ENCODE measurements at regions not wholly inside any gene's neighbourhood (a gene's known extent, or its start where the extent isn't known, plus 50 kb on each side); places are given as distances from the start of the nearest gene placed in this dataset.

- Histone ChIP-seq H3K9ac (ENCODE audit: low read depth, low read length) (no peak overlapping the region), H3K36me3 (ENCODE audit: control insufficient read depth, insufficient read depth, low read length) (no peaks in the 10 kb centered on the region), H3K27me3 (ENCODE audit: control insufficient read depth, insufficient read depth, low read length) (no peaks in the 10 kb centered on the region), H3K4me1 (ENCODE audit: control insufficient read depth, insufficient read depth, low read length) (peaks cover 2% of the 10 kb centered on the region), H3K9me3 (ENCODE audit: control insufficient read depth, insufficient read depth, low read length) (no peaks in the 10 kb centered on the region), H3K4me3 (ENCODE audit: low read depth, low read length) (no peak overlapping the region)
These were observed 92.7 kb upstream of the TRIM2 start for GRCh38 chr4:153111426-153112040.

- Histone ChIP-seq H3K27me3 (ENCODE audit: control insufficient read depth, insufficient read depth, low read length) (no peaks in the 10 kb centered on the region), H3K9ac (ENCODE audit: low read depth, low read length) (no peak overlapping the region), H3K36me3 (ENCODE audit: control insufficient read depth, insufficient read depth, low read length) (no peaks in the 10 kb centered on the region), H3K4me1 (ENCODE audit: control insufficient read depth, insufficient read depth, low read length) (peaks cover 2% of the 10 kb centered on the region), H3K4me3 (ENCODE audit: low read depth, low read length) (no peak overlapping the region), H3K9me3 (ENCODE audit: control insufficient read depth, insufficient read depth, low read length) (no peaks in the 10 kb centered on the region)
These were observed 92.2 kb upstream of the TRIM2 start for GRCh38 chr4:153112041-153112441.

- H3K4me1 ChIP-seq (ENCODE audit: control insufficient read depth, insufficient read depth, low read length): no peaks in the 10 kb centered on the region
- no peak overlapping the region for H3K9ac ChIP-seq (ENCODE audit: low read depth, low read length)
- H3K27me3 ChIP-seq (ENCODE audit: control insufficient read depth, insufficient read depth, low read length): no peaks in the 10 kb centered on the region
- no peaks in the 10 kb centered on the region for H3K36me3 ChIP-seq (ENCODE audit: control insufficient read depth, insufficient read depth, low read length)
- no peak overlapping the region for H3K4me3 ChIP-seq (ENCODE audit: low read depth, low read length)
- H3K9me3 ChIP-seq (ENCODE audit: control insufficient read depth, insufficient read depth, low read length): no peaks in the 10 kb centered on the region
These were observed 91.0 kb upstream of the TRIM2 start for GRCh38 chr4:153113061-153113837.

GRCh38 chr4:153113838-153114105 is 90.5 kb upstream of the TRIM2 start:
- Histone ChIP-seq H3K9ac (ENCODE audit: low read depth, low read length) (no peak overlapping the region), H3K36me3 (ENCODE audit: control insufficient read depth, insufficient read depth, low read length) (no peaks in the 10 kb centered on the region), H3K4me3 (ENCODE audit: low read depth, low read length) (no peak overlapping the region), H3K9me3 (ENCODE audit: control insufficient read depth, insufficient read depth, low read length) (no peaks in the 10 kb centered on the region), H3K27me3 (ENCODE audit: control insufficient read depth, insufficient read depth, low read length) (no peaks in the 10 kb centered on the region), H3K4me1 (ENCODE audit: control insufficient read depth, insufficient read depth, low read length) (no peaks in the 10 kb centered on the region)

DNA sequence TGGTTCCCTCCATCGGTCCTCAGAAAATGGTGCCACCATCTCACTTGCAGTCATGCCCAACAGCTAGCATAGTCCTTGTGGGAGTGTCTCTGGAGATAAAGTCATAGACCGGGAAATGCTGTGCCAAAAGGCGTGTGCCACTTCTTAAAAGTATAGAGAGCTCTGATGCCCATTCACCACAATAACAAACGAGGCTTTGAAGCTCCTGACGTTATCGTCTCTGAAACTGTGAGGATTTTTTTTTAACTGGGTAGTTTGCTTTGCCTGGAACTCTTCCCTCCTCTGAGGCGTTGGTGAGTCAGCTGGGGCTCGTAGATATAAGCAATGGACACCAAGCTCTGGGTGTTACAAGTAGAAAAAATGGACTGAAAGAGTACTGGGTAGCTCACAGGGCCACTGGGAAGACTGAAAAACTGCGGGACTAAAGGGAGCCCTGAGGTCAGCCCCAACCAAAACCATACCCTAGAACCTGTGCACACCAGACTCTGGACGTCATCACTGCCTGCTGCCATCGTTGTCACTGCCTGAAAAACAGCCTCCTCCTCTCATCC is 89.4 kb upstream of the TRIM2 start:
- Histone ChIP-seq H3K9ac (ENCODE audit: low read depth, low read length) (no peak overlapping the region), H3K4me3 (ENCODE audit: low read depth, low read length) (no peak overlapping the region), H3K27me3 (ENCODE audit: control insufficient read depth, insufficient read depth, low read length) (no peaks in the 10 kb centered on the region), H3K4me1 (ENCODE audit: control insufficient read depth, insufficient read depth, low read length) (no peaks in the 10 kb centered on the region), H3K9me3 (ENCODE audit: control insufficient read depth, insufficient read depth, low read length) (no peaks in the 10 kb centered on the region), H3K36me3 (ENCODE audit: control insufficient read depth, insufficient read depth, low read length) (no peaks in the 10 kb centered on the region)

GRCh38 chr4:153115322-153116290 is 88.6 kb upstream of the TRIM2 start:
- no peak overlapping the region for H3K9ac ChIP-seq (ENCODE audit: low read depth, low read length)
- H3K4me3 ChIP-seq (ENCODE audit: low read depth, low read length): no peak overlapping the region

DNA sequence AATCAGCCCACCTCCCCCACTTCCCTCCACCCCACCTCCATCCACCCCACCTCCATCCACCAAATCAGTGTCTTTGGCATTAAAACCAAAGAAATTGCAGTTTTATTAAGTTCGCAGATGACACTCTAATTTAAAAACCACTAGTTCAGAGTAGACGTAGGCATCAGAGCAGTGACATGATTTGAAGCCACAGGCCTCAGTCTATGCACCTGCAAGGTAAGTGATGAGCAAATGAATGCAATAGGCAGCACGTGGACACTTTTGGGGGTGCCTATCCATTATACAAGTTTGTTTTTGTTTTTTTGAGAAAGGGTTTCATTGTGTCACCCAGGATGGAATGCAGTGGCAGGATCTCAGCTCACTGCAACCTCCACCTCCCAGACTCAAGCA is 88.0 kb upstream of the TRIM2 start:
- Histone ChIP-seq H3K27me3 (ENCODE audit: control insufficient read depth, insufficient read depth, low read length) (no peaks in the 10 kb centered on the region), H3K36me3 (ENCODE audit: control insufficient read depth, insufficient read depth, low read length) (no peaks in the 10 kb centered on the region), H3K9me3 (ENCODE audit: control insufficient read depth, insufficient read depth, low read length) (no peaks in the 10 kb centered on the region), H3K4me3 (ENCODE audit: low read depth, low read length) (no peak overlapping the region), H3K4me1 (ENCODE audit: control insufficient read depth, insufficient read depth, low read length) (no peaks in the 10 kb centered on the region), H3K9ac (ENCODE audit: low read depth, low read length) (no peak overlapping the region)

More at GRCh38 chr4:153115322-153116290, 88.6 kb upstream of the TRIM2 start:
- H3K4me1 ChIP-seq (ENCODE audit: control insufficient read depth, insufficient read depth, low read length): no peaks in the 10 kb centered on the region
- H3K36me3 ChIP-seq (ENCODE audit: control insufficient read depth, insufficient read depth, low read length): no peaks in the 10 kb centered on the region
- no peaks in the 10 kb centered on the region for H3K27me3 ChIP-seq (ENCODE audit: control insufficient read depth, insufficient read depth, low read length)
- H3K9me3 ChIP-seq (ENCODE audit: control insufficient read depth, insufficient read depth, low read length): no peaks in the 10 kb centered on the region

GRCh38 chr4:153116801-153117200 is 87.4 kb upstream of the TRIM2 start:
- Histone ChIP-seq H3K4me3 (ENCODE audit: low read depth, low read length) (no peak overlapping the region), H3K9ac (ENCODE audit: low read depth, low read length) (no peak overlapping the region)

DNA sequence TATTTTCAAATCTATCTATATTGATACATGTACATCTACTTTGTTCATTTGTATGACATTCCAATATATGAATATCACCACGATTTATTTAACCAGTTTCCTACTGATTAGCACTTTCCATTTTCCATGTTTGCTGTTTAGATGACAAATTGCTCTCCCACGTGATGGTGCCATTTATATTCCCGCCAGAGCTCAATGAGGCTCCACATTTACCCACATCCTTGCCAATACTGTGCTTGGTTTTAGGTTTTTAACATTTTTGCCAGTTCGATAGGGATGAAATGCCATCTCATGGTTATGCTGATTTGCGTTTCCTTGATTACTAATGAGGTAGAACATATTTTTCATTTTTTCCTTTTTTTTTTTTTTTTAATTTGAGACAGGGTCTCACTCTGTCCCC is 86.7 kb upstream of the TRIM2 start:
- Histone ChIP-seq H3K27me3 (ENCODE audit: control insufficient read depth, insufficient read depth, low read length) (no peaks in the 10 kb centered on the region), H3K4me3 (ENCODE audit: low read depth, low read length) (no peak overlapping the region), H3K9me3 (ENCODE audit: control insufficient read depth, insufficient read depth, low read length) (no peaks in the 10 kb centered on the region), H3K4me1 (ENCODE audit: control insufficient read depth, insufficient read depth, low read length) (no peaks in the 10 kb centered on the region), H3K36me3 (ENCODE audit: control insufficient read depth, insufficient read depth, low read length) (no peaks in the 10 kb centered on the region), H3K9ac (ENCODE audit: low read depth, low read length) (no peak overlapping the region)

More at GRCh38 chr4:153116801-153117200, 87.4 kb upstream of the TRIM2 start:
- no peaks in the 10 kb centered on the region for H3K27me3 ChIP-seq (ENCODE audit: control insufficient read depth, insufficient read depth, low read length)
- H3K9me3 ChIP-seq (ENCODE audit: control insufficient read depth, insufficient read depth, low read length): no peaks in the 10 kb centered on the region
- H3K4me1 ChIP-seq (ENCODE audit: control insufficient read depth, insufficient read depth, low read length): no peaks in the 10 kb centered on the region
- H3K36me3 ChIP-seq (ENCODE audit: control insufficient read depth, insufficient read depth, low read length): no peaks in the 10 kb centered on the region

DNA sequence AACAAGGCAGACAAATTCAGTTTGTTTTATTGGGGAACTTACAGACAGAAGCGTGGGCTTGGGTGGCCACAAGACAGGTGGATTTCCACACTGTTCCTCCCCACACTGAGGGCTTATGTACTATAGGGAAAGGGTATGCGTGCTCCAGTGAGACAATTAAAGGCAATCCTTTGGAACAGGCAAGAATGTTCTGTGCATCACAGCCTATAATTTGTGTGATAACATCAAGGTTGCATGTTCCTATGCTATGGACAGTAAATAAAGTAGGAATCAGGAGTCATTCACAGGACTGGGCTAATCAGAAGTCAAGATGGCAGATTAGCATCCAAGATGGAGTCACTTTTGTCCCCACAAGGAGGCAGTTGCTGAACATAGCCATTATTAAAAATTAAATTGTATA is 84.6 kb upstream of the TRIM2 start:
- Histone ChIP-seq H3K4me1 (ENCODE audit: control insufficient read depth, insufficient read depth, low read length) (no peaks in the 10 kb centered on the region), H3K4me3 (ENCODE audit: low read depth, low read length) (no peak overlapping the region), H3K9me3 (ENCODE audit: control insufficient read depth, insufficient read depth, low read length) (no peaks in the 10 kb centered on the region), H3K9ac (ENCODE audit: low read depth, low read length) (no peak overlapping the region), H3K36me3 (ENCODE audit: control insufficient read depth, insufficient read depth, low read length) (no peaks in the 10 kb centered on the region), H3K27me3 (ENCODE audit: control insufficient read depth, insufficient read depth, low read length) (no peaks in the 10 kb centered on the region)

DNA sequence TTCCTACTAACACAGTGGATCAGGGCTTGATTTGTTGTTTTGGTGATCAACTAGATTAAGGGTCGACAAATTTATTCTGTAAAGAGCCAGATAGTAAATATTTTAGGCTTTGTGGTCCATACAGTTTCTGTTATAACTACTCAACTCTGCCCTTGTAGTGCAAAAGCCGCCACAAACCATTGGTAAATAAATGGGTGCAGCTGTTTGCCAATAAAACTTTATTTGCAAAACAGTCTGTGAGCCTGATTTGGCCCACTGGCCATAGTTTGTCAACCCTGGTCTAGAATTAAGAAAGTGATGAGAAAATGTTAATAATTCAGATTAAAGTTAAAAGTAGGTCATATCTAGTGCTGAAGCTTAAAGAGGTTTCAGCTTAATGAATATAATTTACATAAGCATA is 84.0 kb upstream of the TRIM2 start:
- Histone ChIP-seq H3K9me3 (ENCODE audit: control insufficient read depth, insufficient read depth, low read length) (no peaks in the 10 kb centered on the region), H3K36me3 (ENCODE audit: control insufficient read depth, insufficient read depth, low read length) (no peaks in the 10 kb centered on the region), H3K4me1 (ENCODE audit: control insufficient read depth, insufficient read depth, low read length) (no peaks in the 10 kb centered on the region), H3K27me3 (ENCODE audit: control insufficient read depth, insufficient read depth, low read length) (no peaks in the 10 kb centered on the region), H3K4me3 (ENCODE audit: low read depth, low read length) (no peak overlapping the region), H3K9ac (ENCODE audit: low read depth, low read length) (no peak overlapping the region)
